D721Med (cell line): ENCODE measurements at regions not wholly inside any gene's neighbourhood (a gene's known extent, or its start where the extent isn't known, plus 50 kb on each side); places are given as distances from the start of the nearest gene placed in this dataset.

Experiments used
- DNase-seq: peaks from one replicate; pipeline ENCODE4 v3.0.0; 2011; ENCODE audit warnings: low spot score; ENCODE audit not compliant: insufficient read length
- FAIRE-seq: peaks from 2 replicates; lab custom pipeline; 2011; peaks lifted over from hg19 to GRCh38; lab: Jason Lieb, UNC
- CTCF ChIP-seq: IDR thresholded peaks from 2 replicates; pipeline ENCODE4 v1.5.1; 2012; ENCODE audit warnings: mild to moderate bottlenecking, control low read depth; ENCODE audit not compliant: insufficient read depth; ENCODE audit errors: missing control alignments

DNA sequence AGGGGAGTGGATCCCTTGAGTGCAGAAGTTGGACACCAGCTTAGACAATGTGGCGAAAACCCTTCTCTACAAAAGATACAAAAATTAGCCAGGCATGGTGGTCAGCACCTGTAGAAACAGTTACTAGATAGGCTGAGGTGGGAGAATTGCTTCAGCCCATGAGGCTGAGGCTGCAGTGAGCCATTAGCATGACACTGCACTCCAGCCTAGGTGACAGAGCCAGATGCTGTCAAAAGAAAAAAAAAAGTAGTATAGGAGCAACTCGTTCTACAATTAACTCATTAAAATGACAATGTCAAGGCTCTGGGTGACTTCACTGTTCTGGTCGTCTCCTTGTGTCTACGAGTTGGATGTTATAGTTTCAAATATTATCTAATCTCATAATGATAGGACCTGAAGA is 370.6 kb upstream of the NCAM2 start:
- no peak for FAIRE-seq
- no peak for TF ChIP-seq CTCF
- DNase-seq, result no peak

GRCh38 chr21:20631633-20632032 is 366.6 kb upstream of the NCAM2 start:
- DNase-seq, result no peak
- TF ChIP-seq CTCF, result no peak
- no peak for FAIRE-seq

DNA sequence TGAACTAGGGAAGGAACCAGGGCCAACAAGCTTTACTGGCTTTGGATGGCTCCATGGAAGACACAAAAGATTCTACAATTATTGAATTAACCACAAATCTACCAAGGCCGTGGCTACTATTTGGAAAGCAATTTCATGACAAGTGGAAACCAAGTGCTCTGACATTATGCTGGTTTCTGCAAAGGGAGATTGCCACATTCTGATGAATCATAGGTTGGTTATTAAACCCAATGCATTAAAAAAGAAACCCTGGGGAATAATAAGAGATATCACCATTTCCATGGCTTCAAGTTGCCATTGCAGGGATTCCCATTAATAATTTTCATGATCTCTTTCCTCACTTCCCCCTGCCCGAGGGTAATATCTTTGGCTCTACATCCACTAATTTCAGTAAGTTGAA is 359.2 kb upstream of the NCAM2 start:
- TF ChIP-seq CTCF, result no peak
- FAIRE-seq, result no peak
- DNase-seq, result no peak

GRCh38 chr21:20641241-20641640 is 357.0 kb upstream of the NCAM2 start:
- no peak for FAIRE-seq
- no peak for TF ChIP-seq CTCF
- DNase-seq, result no peak

- DNase-seq, result no peak
- no peak for FAIRE-seq
- TF ChIP-seq CTCF, result no peak
Measured at GRCh38 chr21:20642681-20643080, 355.5 kb upstream of the NCAM2 start.

- FAIRE-seq (no peak), DNase-seq (no peak)
- no peak for TF ChIP-seq CTCF
Measured at GRCh38 chr21:20644552-20644951, 353.7 kb upstream of the NCAM2 start.

DNA sequence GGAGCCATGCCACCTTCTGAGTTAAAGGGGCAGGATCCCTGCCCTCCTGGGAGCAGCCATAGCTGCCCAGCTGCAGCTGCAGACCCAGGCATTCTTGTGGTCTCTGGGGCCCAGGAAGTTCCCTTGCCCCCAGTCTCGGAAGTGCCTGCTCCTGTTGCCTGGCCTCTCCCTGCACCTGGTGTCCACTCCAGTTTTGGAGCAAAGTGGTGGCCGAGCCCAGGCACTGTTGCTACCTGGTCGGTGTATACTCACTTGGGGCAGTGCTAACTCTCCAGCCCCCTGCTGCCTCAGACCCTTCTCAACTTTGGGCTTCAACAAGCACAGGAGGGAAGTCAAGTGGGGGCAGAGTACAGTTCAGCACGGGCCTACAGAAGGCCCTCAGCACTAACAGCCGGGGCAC is 352.9 kb upstream of the NCAM2 start:
- no peak for DNase-seq
- FAIRE-seq, result no peak
- no peak for TF ChIP-seq CTCF
